Neutrophil (primary cell): ENCODE measurements at regions not wholly inside any gene's neighbourhood (a gene's known extent, or its start where the extent isn't known, plus 50 kb on each side); places are given as distances from the start of the nearest gene placed in this dataset.
"Not testable (repeated sequence)": the region's sequence is repeated elsewhere in the genome, so short reads cannot be mapped to it uniquely, and the experiment has no call there.

Experiments
- H3K27ac ChIP-seq: fragments of 200-600 bp; sonication (generic); 2 replicates; pipeline ENCODE4 v1.5.1; 2016; ENCODE audit warnings: mild to moderate bottlenecking, moderate library complexity
- H3K27me3 ChIP-seq: fragments of 200-600 bp; sonication (generic); 2 replicates; pipeline ENCODE4 v1.6.0; 2016; ENCODE audit warnings: mild to moderate bottlenecking
- H3K36me3 ChIP-seq: fragments of 200-600 bp; sonication (generic); 2 replicates; pipeline ENCODE4 v1.5.1; 2017
- H3K4me1 ChIP-seq, 2 experiments: fragments of 200-600 bp in 1 of 2; sonication (generic) in 1 of 2; 1 replicate in 1 of 2; 2 replicates in 1 of 2; pipeline versions ENCODE4 v1.5.1 to v1.6.1; 2013 to 2016; ENCODE audit warnings: low read depth in 1 of 2, low read length in 1 of 2, mild to moderate bottlenecking in 1 of 2, moderate library complexity in 1 of 2; ENCODE audit not compliant: control insufficient read depth in 1 of 2, insufficient read depth in 1 of 2
- H3K4me3 ChIP-seq, 2 experiments: fragments of 200-600 bp in 1 of 2; sonication (generic) in 1 of 2; 1 replicate in 1 of 2; 2 replicates in 1 of 2; pipeline ENCODE4 v1.5.1; 2013 to 2016; ENCODE audit warnings: low read depth in 1 of 2, low read length in 1 of 2, mild to moderate bottlenecking in 1 of 2, moderate library complexity in 1 of 2
- H3K9me3 ChIP-seq: fragments of 200-600 bp; sonication (generic); 2 replicates; pipeline ENCODE4 v1.5.1; 2016
- CTCF ChIP-seq: fragments of 200-600 bp; sonication (generic); IDR thresholded peaks from 2 replicates; pipeline ENCODE4 v1.5.1; 2016; ENCODE audit warnings: antibody characterized with exemption

- H3K27me3 ChIP-seq: no peaks in the 10 kb centered on the region
- no peaks in the 10 kb centered on the region for H3K9me3 ChIP-seq
- no peak overlapping the region for H3K4me3 ChIP-seq
- no peaks in the 10 kb centered on the region for H3K4me1 ChIP-seq
- TF ChIP-seq CTCF: no peak
- H3K27ac ChIP-seq: no peak overlapping the region
- no peaks in the 10 kb centered on the region for H3K36me3 ChIP-seq
These were observed 425.1 kb downstream of the ACTL7B start for GRCh38 chr9:108430655-108431054.

GRCh38 chr9:108427751-108428150 lies 428.0 kb downstream of the ACTL7B start:
- no peaks in the 10 kb centered on the region for H3K36me3 ChIP-seq
- H3K9me3 ChIP-seq: no peaks in the 10 kb centered on the region
- H3K27me3 ChIP-seq: no peaks in the 10 kb centered on the region
- no peak overlapping the region for H3K27ac ChIP-seq
- H3K4me1 ChIP-seq: no peaks in the 10 kb centered on the region
- no peak for TF ChIP-seq CTCF
- H3K4me3 ChIP-seq: no peak overlapping the region

- not testable (repeated sequence) for H3K9me3 ChIP-seq, H3K4me1 ChIP-seq, H3K27me3 ChIP-seq, H3K4me3 ChIP-seq, H3K36me3 ChIP-seq, H3K27ac ChIP-seq
These were observed 429.3 kb downstream of the ACTL7B start for GRCh38 chr9:108426421-108426940.

GRCh38 chr9:108423433-108423832 lies 432.4 kb downstream of the ACTL7B start:
- Histone ChIP-seq H3K9me3 (no peaks in the 10 kb centered on the region), H3K27me3 (no peaks in the 10 kb centered on the region), H3K4me3 (no peak overlapping the region), H3K36me3 (no peaks in the 10 kb centered on the region), H3K4me1 (no peaks in the 10 kb centered on the region), H3K27ac (no peak overlapping the region)
- no peak for TF ChIP-seq CTCF

GRCh38 chr9:108419379-108419778 lies 436.4 kb downstream of the ACTL7B start:
- H3K27me3 ChIP-seq: no peaks in the 10 kb centered on the region
- H3K4me1 ChIP-seq: no peaks in the 10 kb centered on the region
- H3K9me3 ChIP-seq: no peaks in the 10 kb centered on the region
- no peak overlapping the region for H3K4me3 ChIP-seq
- no peak for TF ChIP-seq CTCF
- no peaks in the 10 kb centered on the region for H3K36me3 ChIP-seq
- H3K27ac ChIP-seq: no peak overlapping the region

- H3K36me3 ChIP-seq: no peaks in the 10 kb centered on the region
- no peak overlapping the region for H3K4me3 ChIP-seq
- no peak overlapping the region for H3K27ac ChIP-seq
- peaks cover 0 to 9% of the 10 kb centered on the region in 2 experiments for H3K4me1 ChIP-seq
- no peaks in the 10 kb centered on the region for H3K27me3 ChIP-seq
- TF ChIP-seq CTCF: no peak
- H3K9me3 ChIP-seq: no peaks in the 10 kb centered on the region
These were observed 438.1 kb downstream of the ACTL7B start for GRCh38 chr9:108417726-108418125.
